GM23338 (cell line): ENCODE measurements at regions not wholly inside any gene's neighbourhood (a gene's known extent, or its start where the extent isn't known, plus 50 kb on each side); places are given as distances from the start of the nearest gene placed in this dataset.

ENCODE experiments used
- ATAC-seq: fragments of 200-7000 bp; cut with Tn5 transposase; 3 replicates; pipeline ENCODE4 v1.9.1; 2020
- DNase-seq: peaks from one replicate; pipeline ENCODE4 v3.0.0-alpha.2; 2015; ENCODE audit warnings: low spot score
- H2AFZ ChIP-seq: fragments of 200-600 bp; sonication (generic); 2 replicates; pipeline ENCODE4 v1.8.0; 2016; ENCODE audit warnings: antibody characterized with exemption, mild to moderate bottlenecking, moderate library complexity
- H3F3A ChIP-seq: fragments of 200-600 bp; sonication (generic); replicated peaks from 2 replicates; pipeline ENCODE4 v1.8.0; 2017; ENCODE audit warnings: antibody characterized with exemption, mixed run types, low read depth
- H3K27ac ChIP-seq: fragments of 200-600 bp; sonication (generic); 2 replicates; pipeline ENCODE4 v1.6.1; 2016; ENCODE audit warnings: low read depth
- H3K27me3 ChIP-seq: fragments of 200-600 bp; sonication (generic); 2 replicates; pipeline ENCODE4 v1.8.0; 2016; ENCODE audit warnings: mild to moderate bottlenecking, mixed run types, moderate library complexity; ENCODE audit not compliant: insufficient read depth
- H3K36me3 ChIP-seq: fragments of 200-600 bp; sonication (generic); 2 replicates; pipeline ENCODE4 v1.8.0; 2016; ENCODE audit warnings: mild to moderate bottlenecking; ENCODE audit not compliant: insufficient read depth
- H3K4me1 ChIP-seq: fragments of 200-600 bp; sonication (generic); 2 replicates; pipeline ENCODE4 v1.8.0; 2016; ENCODE audit warnings: mild to moderate bottlenecking, moderate library complexity; ENCODE audit not compliant: insufficient read depth
- H3K4me2 ChIP-seq: fragments of 200-600 bp; sonication (generic); 2 replicates; pipeline ENCODE4 v1.7.1; 2017; ENCODE audit warnings: mixed run types
- H3K4me3 ChIP-seq: fragments of 200-600 bp; sonication (generic); 2 replicates; pipeline ENCODE4 v1.6.1; 2016; ENCODE audit warnings: mixed run types
- H3K79me2 ChIP-seq: fragments of 200-600 bp; sonication (generic); replicated peaks from 2 replicates; pipeline ENCODE4 v1.8.0; 2017; ENCODE audit warnings: mild to moderate bottlenecking; ENCODE audit not compliant: insufficient read depth
- H3K9me2 ChIP-seq: fragments of 200-600 bp; sonication (generic); 2 replicates; pipeline ENCODE4 v1.8.0; 2017; ENCODE audit not compliant: insufficient read depth
- H4K20me1 ChIP-seq: fragments of 200-600 bp; sonication (generic); replicated peaks from 2 replicates; pipeline ENCODE4 v1.8.0; 2017; ENCODE audit warnings: mild to moderate bottlenecking; ENCODE audit not compliant: insufficient read depth
- H3K27ac Mint-ChIP-seq: 2 replicates; pipeline ENCODE4 v1.8.0; 2020; ENCODE audit warnings: inconsistent platforms, mild to moderate bottlenecking, moderate library complexity, mixed read lengths
- H3K27me3 Mint-ChIP-seq: 3 replicates; pipeline ENCODE4 v1.8.0; 2022; ENCODE audit warnings: low read depth, mild to moderate bottlenecking, moderate library complexity, mixed read lengths, inconsistent platforms; ENCODE audit not compliant: insufficient read depth, poor library complexity
- H3K36me3 Mint-ChIP-seq: 3 replicates; pipeline ENCODE4 v1.8.0; 2021; ENCODE audit warnings: low read depth, mild to moderate bottlenecking, inconsistent platforms, moderate library complexity, mixed read lengths
- H3K4me1 Mint-ChIP-seq: 3 replicates; pipeline ENCODE4 v1.8.0; 2020; ENCODE audit warnings: mild to moderate bottlenecking, inconsistent platforms, mixed read lengths
- H3K4me3 Mint-ChIP-seq: 3 replicates; pipeline ENCODE4 v1.8.0; 2021; ENCODE audit warnings: moderate library complexity, mild to moderate bottlenecking, inconsistent platforms, mixed read lengths
- H3K9me3 Mint-ChIP-seq: 3 replicates; pipeline ENCODE4 v1.8.0; 2020; ENCODE audit warnings: moderate library complexity, mild to moderate bottlenecking, inconsistent platforms, mixed read lengths
- CREB1 ChIP-seq: fragments of 250-450 bp; sonication (Bioruptor Pico); IDR thresholded peaks from 2 replicates; pipeline ENCODE4 v1.5.0; 2020; ENCODE audit warnings: low read depth, mild to moderate bottlenecking, moderate library complexity
- ETS1 ChIP-seq: IDR thresholded peaks from 2 replicates; pipeline ENCODE4 v1.6.1; 2016; ENCODE audit warnings: antibody characterized with exemption
- EZH2 ChIP-seq: fragments of 200-600 bp; sonication (generic); IDR thresholded peaks from one replicate; pipeline ENCODE4 v1.8.0; 2017; ENCODE audit warnings: antibody characterized with exemption, mild to moderate bottlenecking, low read depth; ENCODE audit not compliant: unreplicated experiment
- EZH2phosphoT487 ChIP-seq: fragments of 200-600 bp; sonication (generic); IDR thresholded peaks from one replicate; pipeline ENCODE4 v1.8.1; 2018; ENCODE audit warnings: antibody characterized with exemption; ENCODE audit not compliant: unreplicated experiment
- JUNB ChIP-seq: IDR thresholded peaks from one replicate; pipeline ENCODE4 v1.6.1; 2016; ENCODE audit warnings: antibody characterized with exemption; ENCODE audit not compliant: unreplicated experiment
- NANOG ChIP-seq: IDR thresholded peaks from 2 replicates; pipeline ENCODE4 v1.6.1; 2016; ENCODE audit warnings: antibody characterized with exemption, borderline replicate concordance
- POLR2AphosphoS5 ChIP-seq: IDR thresholded peaks from 2 replicates; pipeline ENCODE4 v1.6.1; 2016; ENCODE audit warnings: antibody characterized with exemption, low read depth
- STAT1 ChIP-seq: IDR thresholded peaks from one replicate; pipeline ENCODE4 v1.6.1; 2016; ENCODE audit warnings: antibody characterized with exemption; ENCODE audit not compliant: unreplicated experiment
- ZNF114 ChIP-seq: fragments of 250-450 bp; sonication (Bioruptor Pico); IDR thresholded peaks from 2 replicates; pipeline ENCODE4 v1.5.0; 2020; ENCODE audit warnings: mild to moderate bottlenecking, moderate library complexity
- ZNF331 ChIP-seq: fragments of 250-450 bp; sonication (Bioruptor Pico); IDR thresholded peaks from 2 replicates; pipeline ENCODE4 v1.5.0; 2020; ENCODE audit warnings: low read depth, mild to moderate bottlenecking, moderate library complexity
- ZNF462 ChIP-seq: fragments of 250-450 bp; sonication (Bioruptor Pico); IDR thresholded peaks from 2 replicates; pipeline ENCODE4 v1.5.0; 2020; ENCODE audit warnings: mild to moderate bottlenecking, moderate library complexity
- TF ChIP-seq, protein P1 (sequence below): IDR thresholded peaks from one replicate; pipeline ENCODE4 v1.6.1; 2018; ENCODE audit warnings: antibody characterized with exemption; ENCODE audit not compliant: unreplicated experiment
- TF ChIP-seq, protein P2 (sequence below), 2 experiments: fragments of 200-600 bp in 1 of 2; sonication (generic) in 1 of 2; conservative IDR thresholded peaks; 2 replicates each; pipeline versions ENCODE4 v1.5.1 to v1.6.1; 2016 to 2017; ENCODE audit warnings: antibody characterized with exemption in 2 of 2, low read depth in 2 of 2, mild to moderate bottlenecking in 2 of 2, moderate library complexity in 1 of 2

DNA sequence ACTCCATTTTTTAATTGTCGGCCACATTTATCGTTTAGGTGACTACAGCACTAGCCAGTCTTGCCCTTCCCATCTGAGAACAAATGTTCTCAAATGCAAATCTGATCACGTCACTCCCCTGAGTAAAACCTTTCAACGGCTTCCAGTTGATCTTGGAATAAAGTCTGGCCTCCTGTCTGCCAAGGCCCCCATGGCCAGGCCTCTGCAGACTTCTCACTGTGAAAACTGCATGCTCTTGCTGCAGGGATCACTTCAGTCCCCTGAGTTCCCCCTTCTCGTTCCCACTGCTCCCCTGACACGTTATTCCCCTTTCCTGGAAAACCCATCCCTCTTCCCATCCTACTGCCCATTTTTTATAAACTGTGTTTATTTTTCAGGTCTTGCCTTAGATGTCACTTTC, 124.1 kb upstream of the NEBL start:
- Mint-ChIP-seq H3K36me3 (no peaks in the 10 kb centered on the region; the same call in 2 of the 3 replicates), H3K9me3 (no peaks in the 10 kb centered on the region), H3K27ac (no peak overlapping the region), H3K4me1 (no peaks in the 10 kb centered on the region; the same call in 2 of the 3 replicates), H3K4me3 (no peak overlapping the region), H3K27me3 (no peaks in the 10 kb centered on the region)
- no peak for DNase-seq
- no peak for ATAC-seq
- Histone ChIP-seq H3K27ac (no peak overlapping the region), H4K20me1 (no peaks in the 10 kb centered on the region), H3K4me1 (no peaks in the 10 kb centered on the region), H3K4me2 (no peak overlapping the region), H3K4me3 (no peak overlapping the region), H3K36me3 (no peaks in the 10 kb centered on the region), H3K9me2 (no peaks in the 10 kb centered on the region), H3F3A (no peaks in the 10 kb centered on the region), H3K27me3 (no peaks in the 10 kb centered on the region), H2AFZ (no peak overlapping the region), H3K79me2 (no peaks in the 10 kb centered on the region)
- TF ChIP-seq ETS1 (no peak), EZH2 (no peak), POLR2AphosphoS5 (no peak), STAT1 (no peak), ZNF114 (CRISPR knock-in tag) (no peak), ZNF331 (CRISPR knock-in tag) (no peak), ZNF462 (CRISPR knock-in tag) (no peak), NANOG (no peak), CREB1 (CRISPR knock-in tag) (no peak), JUNB (no peak), EZH2phosphoT487 (no peak)
- TF ChIP-seq, protein P1, sequence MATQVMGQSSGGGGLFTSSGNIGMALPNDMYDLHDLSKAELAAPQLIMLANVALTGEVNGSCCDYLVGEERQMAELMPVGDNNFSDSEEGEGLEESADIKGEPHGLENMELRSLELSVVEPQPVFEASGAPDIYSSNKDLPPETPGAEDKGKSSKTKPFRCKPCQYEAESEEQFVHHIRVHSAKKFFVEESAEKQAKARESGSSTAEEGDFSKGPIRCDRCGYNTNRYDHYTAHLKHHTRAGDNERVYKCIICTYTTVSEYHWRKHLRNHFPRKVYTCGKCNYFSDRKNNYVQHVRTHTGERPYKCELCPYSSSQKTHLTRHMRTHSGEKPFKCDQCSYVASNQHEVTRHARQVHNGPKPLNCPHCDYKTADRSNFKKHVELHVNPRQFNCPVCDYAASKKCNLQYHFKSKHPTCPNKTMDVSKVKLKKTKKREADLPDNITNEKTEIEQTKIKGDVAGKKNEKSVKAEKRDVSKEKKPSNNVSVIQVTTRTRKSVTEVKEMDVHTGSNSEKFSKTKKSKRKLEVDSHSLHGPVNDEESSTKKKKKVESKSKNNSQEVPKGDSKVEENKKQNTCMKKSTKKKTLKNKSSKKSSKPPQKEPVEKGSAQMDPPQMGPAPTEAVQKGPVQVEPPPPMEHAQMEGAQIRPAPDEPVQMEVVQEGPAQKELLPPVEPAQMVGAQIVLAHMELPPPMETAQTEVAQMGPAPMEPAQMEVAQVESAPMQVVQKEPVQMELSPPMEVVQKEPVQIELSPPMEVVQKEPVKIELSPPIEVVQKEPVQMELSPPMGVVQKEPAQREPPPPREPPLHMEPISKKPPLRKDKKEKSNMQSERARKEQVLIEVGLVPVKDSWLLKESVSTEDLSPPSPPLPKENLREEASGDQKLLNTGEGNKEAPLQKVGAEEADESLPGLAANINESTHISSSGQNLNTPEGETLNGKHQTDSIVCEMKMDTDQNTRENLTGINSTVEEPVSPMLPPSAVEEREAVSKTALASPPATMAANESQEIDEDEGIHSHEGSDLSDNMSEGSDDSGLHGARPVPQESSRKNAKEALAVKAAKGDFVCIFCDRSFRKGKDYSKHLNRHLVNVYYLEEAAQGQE: no peak
- TF ChIP-seq, protein P2, sequence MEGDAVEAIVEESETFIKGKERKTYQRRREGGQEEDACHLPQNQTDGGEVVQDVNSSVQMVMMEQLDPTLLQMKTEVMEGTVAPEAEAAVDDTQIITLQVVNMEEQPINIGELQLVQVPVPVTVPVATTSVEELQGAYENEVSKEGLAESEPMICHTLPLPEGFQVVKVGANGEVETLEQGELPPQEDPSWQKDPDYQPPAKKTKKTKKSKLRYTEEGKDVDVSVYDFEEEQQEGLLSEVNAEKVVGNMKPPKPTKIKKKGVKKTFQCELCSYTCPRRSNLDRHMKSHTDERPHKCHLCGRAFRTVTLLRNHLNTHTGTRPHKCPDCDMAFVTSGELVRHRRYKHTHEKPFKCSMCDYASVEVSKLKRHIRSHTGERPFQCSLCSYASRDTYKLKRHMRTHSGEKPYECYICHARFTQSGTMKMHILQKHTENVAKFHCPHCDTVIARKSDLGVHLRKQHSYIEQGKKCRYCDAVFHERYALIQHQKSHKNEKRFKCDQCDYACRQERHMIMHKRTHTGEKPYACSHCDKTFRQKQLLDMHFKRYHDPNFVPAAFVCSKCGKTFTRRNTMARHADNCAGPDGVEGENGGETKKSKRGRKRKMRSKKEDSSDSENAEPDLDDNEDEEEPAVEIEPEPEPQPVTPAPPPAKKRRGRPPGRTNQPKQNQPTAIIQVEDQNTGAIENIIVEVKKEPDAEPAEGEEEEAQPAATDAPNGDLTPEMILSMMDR (conservative IDR thresholded peaks at IDR 0.05; ENCODE audit: low read depth in 2 of 2): no peak
